Suprapubic skin (tissue), 3 donors: ENCODE measurements at regions not wholly inside any gene's neighbourhood (a gene's known extent, or its start where the extent isn't known, plus 50 kb on each side); places are given as distances from the start of the nearest gene placed in this dataset.

ENCODE experiments used
- CTCF ChIP-seq, 2 donors: fragments of 200-600 bp in 1 of 2; fragments of 450-650 bp in 1 of 2; sonication (generic) in 1 of 2; IDR thresholded peaks; one replicate each; pipeline ENCODE4 v1.5.1; 2016 to 2019; ENCODE audit warnings: antibody characterized with exemption in 2 of 2, mild to moderate bottlenecking in 1 of 2, moderate library complexity in 1 of 2
- EP300 ChIP-seq: sonication (generic); formaldehyde crosslinking; IDR thresholded peaks from one replicate; pipeline ENCODE4 v1.6.1; 2017; ENCODE audit warnings: antibody characterized with exemption

- no peak for TF ChIP-seq EP300
- no peak for TF ChIP-seq CTCF (IDR thresholded peaks at IDR 0.05)
Measured at GRCh38 chrX:46444011-46444410, 101.2 kb downstream of the ZNF674 start.
